ENCODE measurements at regions not wholly inside any gene's neighbourhood (a gene's known extent, or its start where the extent isn't known, plus 50 kb on each side); places are given as distances from the start of the nearest gene placed in this dataset.

DNA sequence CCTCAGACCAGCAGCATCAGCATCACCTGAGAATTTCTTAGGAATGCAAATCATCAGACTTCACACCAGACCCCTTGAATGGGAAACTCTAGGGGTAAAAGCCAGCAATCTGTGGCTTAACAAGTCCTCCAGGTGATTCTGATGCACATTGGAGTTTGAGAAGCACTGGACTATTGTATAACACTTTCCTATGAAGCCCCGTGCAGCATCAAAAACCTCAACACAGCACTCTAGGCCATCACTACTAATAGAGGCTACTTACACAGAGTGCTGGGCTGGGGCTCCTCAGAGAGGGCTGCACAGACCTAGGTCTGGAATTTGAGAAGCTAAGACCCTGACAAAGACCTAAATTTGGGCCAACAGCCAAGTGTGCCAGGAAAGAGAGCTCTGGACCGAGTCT is 95.7 kb upstream of the ARAP3 start:
- H4K20me1 ChIP-seq (ENCODE audit: insufficient read depth, low read length) = no peaks in the 10 kb centered on the region
- no peak overlapping the region for H3K4me2 ChIP-seq (ENCODE audit: low read length)
- no peaks in the 10 kb centered on the region for H3K36me3 ChIP-seq (ENCODE audit: insufficient read depth, low read length)
- H3K79me2 ChIP-seq (ENCODE audit: insufficient read depth, low read depth, low read length) = no peaks in the 10 kb centered on the region
- POLR2A ChIA-PET = no interaction called here
- H3K4me1 ChIP-seq (ENCODE audit: insufficient read depth, low read length, poor library complexity, severe bottlenecking) = peaks cover 4% of the 10 kb centered on the region
- H3K9me3 ChIP-seq (ENCODE audit: low read length) = no peaks in the 10 kb centered on the region
- DNase-seq (ENCODE audit: low spot score) = no peak
- CTCF ChIA-PET (ENCODE audit: unreplicated experiment) = no interaction called here
- no peak overlapping the region for H2AFZ ChIP-seq (ENCODE audit: low read length)
- TF ChIP-seq EZH2phosphoT487 (IDR thresholded peaks at IDR 0.05; ENCODE audit: borderline replicate concordance, low read depth, low read length) = no peak
- TF ChIP-seq, protein P1, sequence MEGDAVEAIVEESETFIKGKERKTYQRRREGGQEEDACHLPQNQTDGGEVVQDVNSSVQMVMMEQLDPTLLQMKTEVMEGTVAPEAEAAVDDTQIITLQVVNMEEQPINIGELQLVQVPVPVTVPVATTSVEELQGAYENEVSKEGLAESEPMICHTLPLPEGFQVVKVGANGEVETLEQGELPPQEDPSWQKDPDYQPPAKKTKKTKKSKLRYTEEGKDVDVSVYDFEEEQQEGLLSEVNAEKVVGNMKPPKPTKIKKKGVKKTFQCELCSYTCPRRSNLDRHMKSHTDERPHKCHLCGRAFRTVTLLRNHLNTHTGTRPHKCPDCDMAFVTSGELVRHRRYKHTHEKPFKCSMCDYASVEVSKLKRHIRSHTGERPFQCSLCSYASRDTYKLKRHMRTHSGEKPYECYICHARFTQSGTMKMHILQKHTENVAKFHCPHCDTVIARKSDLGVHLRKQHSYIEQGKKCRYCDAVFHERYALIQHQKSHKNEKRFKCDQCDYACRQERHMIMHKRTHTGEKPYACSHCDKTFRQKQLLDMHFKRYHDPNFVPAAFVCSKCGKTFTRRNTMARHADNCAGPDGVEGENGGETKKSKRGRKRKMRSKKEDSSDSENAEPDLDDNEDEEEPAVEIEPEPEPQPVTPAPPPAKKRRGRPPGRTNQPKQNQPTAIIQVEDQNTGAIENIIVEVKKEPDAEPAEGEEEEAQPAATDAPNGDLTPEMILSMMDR (conservative IDR thresholded peaks at IDR 0.05; ENCODE audit: low read length) = no peak
- BruUV-seq (replicated peaks) = no TSS peak
- intact Hi-C loops (cut with micrococcal nuclease; ENCODE audit: unreplicated experiment) = no loop called here
- H3K27ac ChIP-seq (ENCODE audit: low read depth, low read length, poor library complexity, severe bottlenecking) = no peak overlapping the region
- no peaks in the 10 kb centered on the region for H3K9me2 ChIP-seq (ENCODE audit: insufficient read depth, low read length)
- H3K4me3 ChIP-seq (ENCODE audit: low read depth, low read length, poor library complexity, severe bottlenecking) = no peak overlapping the region

DNA sequence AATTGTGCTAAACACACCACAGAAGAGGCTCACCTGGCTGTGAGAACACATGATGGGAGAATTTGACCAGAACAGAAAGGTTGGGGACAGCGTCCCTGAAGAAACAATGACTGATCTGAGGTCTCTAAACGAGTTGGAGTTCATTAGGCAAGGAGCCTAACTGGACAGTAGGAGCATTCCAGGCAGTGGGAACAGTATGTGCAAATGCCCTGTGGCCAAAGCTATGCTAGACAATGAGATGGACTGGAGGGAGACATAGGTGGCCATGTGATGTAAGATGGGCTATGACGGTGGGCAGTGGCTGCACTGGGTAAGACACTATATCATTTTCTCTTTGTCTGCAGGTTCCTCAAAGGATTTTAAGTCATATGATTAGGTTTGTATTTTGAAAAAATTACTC is 95.1 kb upstream of the ARAP3 start:
- Histone ChIP-seq H2AFZ (ENCODE audit: low read length) (no peak overlapping the region), H3K9me3 (ENCODE audit: low read length) (no peaks in the 10 kb centered on the region), H3K4me3 (ENCODE audit: low read depth, low read length, poor library complexity, severe bottlenecking) (no peak overlapping the region), H3K36me3 (ENCODE audit: insufficient read depth, low read length) (no peaks in the 10 kb centered on the region), H3K79me2 (ENCODE audit: insufficient read depth, low read depth, low read length) (no peaks in the 10 kb centered on the region), H3K4me2 (ENCODE audit: low read length) (no peak overlapping the region), H3K27ac (ENCODE audit: low read depth, low read length, poor library complexity, severe bottlenecking) (no peak overlapping the region), H3K4me1 (ENCODE audit: insufficient read depth, low read length, poor library complexity, severe bottlenecking) (peaks cover 4% of the 10 kb centered on the region), H4K20me1 (ENCODE audit: insufficient read depth, low read length) (no peaks in the 10 kb centered on the region), H3K9me2 (ENCODE audit: insufficient read depth, low read length) (no peaks in the 10 kb centered on the region)
- no TSS peak for BruUV-seq (replicated peaks)
- ChIA-PET POLR2A (no interaction called here), CTCF (ENCODE audit: unreplicated experiment) (no interaction called here)
- intact Hi-C loops (cut with micrococcal nuclease; ENCODE audit: unreplicated experiment) = no loop called here
- DNase-seq (ENCODE audit: low spot score) = no peak
- TF ChIP-seq, protein P1 (conservative IDR thresholded peaks at IDR 0.05; ENCODE audit: low read length) = no peak
- TF ChIP-seq EZH2phosphoT487 (IDR thresholded peaks at IDR 0.05; ENCODE audit: borderline replicate concordance, low read depth, low read length) = no peak

- Histone ChIP-seq H3K9me2 (ENCODE audit: insufficient read depth, low read length) (no peaks in the 10 kb centered on the region), H3K27ac (ENCODE audit: low read depth, low read length, poor library complexity, severe bottlenecking) (no peak overlapping the region), H3K9me3 (ENCODE audit: low read length) (no peaks in the 10 kb centered on the region), H3K4me3 (ENCODE audit: low read depth, low read length, poor library complexity, severe bottlenecking) (no peak overlapping the region), H3K4me2 (ENCODE audit: low read length) (no peak overlapping the region), H3K79me2 (ENCODE audit: insufficient read depth, low read depth, low read length) (no peaks in the 10 kb centered on the region), H4K20me1 (ENCODE audit: insufficient read depth, low read length) (no peaks in the 10 kb centered on the region), H2AFZ (ENCODE audit: low read length) (no peak overlapping the region), H3K36me3 (ENCODE audit: insufficient read depth, low read length) (no peaks in the 10 kb centered on the region), H3K4me1 (ENCODE audit: insufficient read depth, low read length, poor library complexity, severe bottlenecking) (no peaks in the 10 kb centered on the region)
- no peak for DNase-seq (ENCODE audit: low spot score)
- CTCF ChIA-PET (ENCODE audit: unreplicated experiment) = no interaction called here
- no peak for TF ChIP-seq EZH2phosphoT487 (IDR thresholded peaks at IDR 0.05; ENCODE audit: borderline replicate concordance, low read depth, low read length)
- TF ChIP-seq, protein P1 (conservative IDR thresholded peaks at IDR 0.05; ENCODE audit: low read length) = no peak
- POLR2A ChIA-PET = no interaction called here
- no TSS peak for BruUV-seq (replicated peaks)
- intact Hi-C loops (cut with micrococcal nuclease; ENCODE audit: unreplicated experiment) = no loop called here
Observed at GRCh38 chr5:141773779-141774562, 91.9 kb upstream of the ARAP3 start.
